Activated CD8-positive, alpha-beta memory T cell treated with anti-CD3 and anti-CD28 coated beads, Interleukin-2, amount 50 U/mL, for 4 hours (primary cell): ENCODE measurements at regions not wholly inside any gene's neighbourhood (a gene's known extent, or its start where the extent isn't known, plus 50 kb on each side); places are given as distances from the start of the nearest gene placed in this dataset.

Experiments
- DNase-seq: peaks from one replicate; pipeline ENCODE4 v3.0.0-alpha.2; 2020

DNA sequence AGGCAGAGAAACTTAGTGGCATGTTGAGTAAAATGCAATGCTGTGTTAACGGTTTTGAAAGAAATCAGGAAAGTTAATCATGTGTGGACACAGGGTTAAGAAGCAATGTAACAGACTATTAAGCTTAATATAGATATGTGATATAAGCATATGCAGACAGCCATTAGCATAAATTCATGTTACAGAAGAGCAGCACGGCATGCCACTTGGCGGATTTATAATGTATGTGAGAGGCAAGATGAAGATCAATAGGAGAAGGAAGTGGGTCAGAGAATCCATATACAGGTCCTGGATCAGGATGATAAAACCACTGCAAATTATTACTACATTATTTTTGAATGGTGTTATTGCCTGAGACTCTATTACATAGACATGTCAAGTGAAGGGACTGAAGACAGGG, 694.3 kb downstream of the MCTP2 start:
- DNase-seq, result no peak

DNA sequence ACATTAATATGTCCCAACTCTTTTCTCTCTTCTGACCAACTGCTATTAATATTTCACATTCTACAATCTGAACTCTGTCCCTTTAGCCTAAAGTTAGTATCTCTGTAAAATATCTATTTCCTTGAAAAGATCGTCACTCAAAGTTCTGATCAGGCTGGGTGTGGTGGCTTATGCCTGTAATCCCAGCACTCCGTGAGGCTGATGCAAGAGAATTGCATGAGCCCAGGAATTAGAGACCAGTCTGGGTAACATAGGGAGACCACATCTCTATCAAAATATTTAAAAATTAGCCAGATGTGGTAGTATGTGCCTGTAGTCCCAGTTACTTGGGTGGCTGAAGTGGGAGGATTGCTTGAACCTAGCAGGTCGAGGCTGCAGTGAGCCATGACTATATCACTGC, 695.6 kb downstream of the MCTP2 start:
- DNase-seq, result no peak

DNA sequence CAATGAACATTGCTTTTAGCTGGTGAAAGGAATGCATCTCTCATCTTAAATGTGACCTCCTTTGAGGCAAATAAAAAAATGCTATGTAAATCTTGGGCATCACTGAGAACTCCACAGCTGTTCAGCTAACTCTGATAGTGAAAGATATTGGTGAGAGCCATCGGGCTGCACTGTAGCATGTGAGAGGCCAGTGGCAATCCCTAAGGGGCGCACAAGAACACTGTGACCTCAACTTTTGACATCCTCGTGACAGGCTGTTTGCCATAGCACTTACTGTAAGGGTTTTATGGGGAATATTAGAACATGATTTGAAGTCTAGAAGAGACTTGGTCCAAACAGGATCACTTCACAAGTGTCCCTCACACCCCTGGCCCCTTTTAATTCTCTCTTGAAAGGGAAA, 697.9 kb downstream of the MCTP2 start:
- DNase-seq, result no peak

DNA sequence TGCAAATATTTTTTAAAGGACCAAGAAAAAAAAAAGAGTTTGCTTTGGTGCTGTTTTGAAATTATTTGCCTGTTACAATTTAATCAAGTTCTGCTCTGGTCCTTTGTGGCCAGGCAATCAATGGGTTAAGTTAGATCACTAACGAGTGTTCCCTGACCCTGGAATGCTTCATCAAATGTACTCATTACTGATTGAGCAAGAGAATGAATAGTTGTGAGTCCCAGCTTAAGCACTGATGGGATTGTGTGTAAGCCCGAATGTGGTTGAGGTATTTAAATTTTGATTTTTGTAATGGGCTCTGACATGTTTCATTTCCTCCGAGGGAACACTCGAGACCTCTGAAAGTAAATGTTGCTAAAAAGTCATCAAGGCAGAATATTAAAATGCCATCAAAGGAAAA, 699.1 kb downstream of the MCTP2 start:
- no peak for DNase-seq

DNA sequence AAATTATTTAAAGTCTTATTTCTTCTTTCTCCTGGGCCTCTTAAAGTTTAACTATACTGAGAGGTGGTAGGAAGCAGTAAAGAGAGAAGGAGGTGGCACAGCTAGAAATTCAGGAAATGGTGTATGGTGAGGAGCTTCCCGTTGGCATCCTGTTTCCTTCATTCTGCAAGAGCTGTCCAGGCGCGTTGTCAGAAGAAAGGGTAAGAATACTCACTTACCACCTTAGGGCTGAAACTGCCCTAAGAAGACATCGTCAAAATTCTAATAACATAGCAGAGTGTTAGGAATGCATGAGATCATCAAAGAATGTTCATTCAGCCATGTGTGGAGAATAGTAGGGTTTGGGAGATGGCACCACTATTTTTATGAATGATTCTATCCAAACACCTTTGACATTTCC, 699.6 kb downstream of the MCTP2 start:
- DNase-seq, result no peak

DNA sequence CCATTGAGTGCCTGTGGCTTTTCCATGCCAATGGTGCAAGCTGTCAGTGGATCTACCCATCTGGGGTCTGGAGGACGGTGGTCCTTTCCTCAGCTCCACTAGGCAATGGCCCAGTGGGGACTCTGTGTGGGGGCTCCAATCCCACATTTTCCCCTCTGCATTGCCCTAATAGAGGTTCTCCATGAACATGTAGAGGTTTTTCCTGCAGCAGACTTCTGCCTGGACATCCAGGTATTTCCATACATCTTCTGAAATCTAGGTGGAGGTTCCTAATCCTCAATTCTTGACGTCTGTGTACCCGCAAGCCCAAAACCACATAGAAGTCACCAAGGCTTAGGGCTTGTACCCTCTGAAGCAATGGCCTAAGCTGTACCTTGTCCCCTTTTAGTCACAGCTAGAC, 703.1 kb downstream of the MCTP2 start:
- no peak for DNase-seq

DNA sequence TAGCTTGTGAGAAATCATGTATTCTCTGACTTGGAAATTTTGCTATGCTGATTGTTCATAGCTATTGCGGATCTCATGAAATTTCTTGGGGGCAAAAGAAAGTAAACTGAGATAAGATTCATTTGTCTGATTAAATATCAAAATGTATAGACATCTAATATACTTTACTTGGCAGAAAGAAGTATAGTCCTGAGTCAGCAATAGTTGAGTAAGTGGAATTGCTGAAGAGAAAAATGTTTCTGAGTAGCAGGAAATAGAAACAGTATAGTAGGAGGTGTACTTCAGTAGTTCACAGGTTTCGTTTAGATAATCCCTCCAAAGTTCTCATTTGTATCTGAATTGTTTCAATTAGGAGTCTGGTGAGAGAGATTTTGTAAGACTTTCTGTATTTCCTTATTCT, 705.9 kb downstream of the MCTP2 start:
- DNase-seq, result no peak

DNA sequence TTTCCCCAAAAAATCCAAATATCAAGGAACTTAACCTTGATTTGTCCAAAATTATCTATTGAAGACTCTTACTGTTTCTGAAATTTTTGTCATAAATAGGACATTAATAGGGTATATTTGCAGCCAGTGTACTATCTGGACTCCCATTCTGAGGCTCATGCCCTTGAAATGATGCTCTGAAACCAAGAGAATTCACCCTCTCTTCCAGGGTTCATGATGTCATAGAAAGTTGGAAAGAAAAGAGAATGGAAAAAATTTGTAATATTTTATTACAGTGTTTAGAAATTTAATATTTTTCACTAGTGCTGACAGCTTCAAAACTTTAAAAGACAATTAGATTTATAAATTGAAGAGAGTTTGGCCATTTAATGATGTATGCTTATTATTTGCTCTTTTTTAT, 712.5 kb downstream of the MCTP2 start:
- DNase-seq, result no peak

DNA sequence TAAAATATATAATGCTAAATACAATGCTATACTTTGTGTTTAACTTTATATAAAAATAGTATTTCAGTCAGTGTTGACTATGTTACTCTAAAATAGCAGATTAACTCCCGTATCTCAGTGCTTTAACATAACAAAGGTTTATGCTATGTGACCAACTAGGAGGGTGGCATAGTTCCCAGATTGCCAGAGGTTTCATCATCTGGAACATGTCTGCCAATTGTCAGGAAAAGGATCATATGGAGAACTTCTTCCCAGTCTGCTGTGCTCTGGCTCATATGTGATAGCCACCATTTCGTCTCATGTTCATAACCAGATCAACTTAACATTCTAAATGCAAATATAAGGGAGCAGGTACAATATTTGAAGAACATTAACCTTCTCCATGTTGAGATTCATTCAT, 720.2 kb downstream of the MCTP2 start:
- no peak for DNase-seq

DNA sequence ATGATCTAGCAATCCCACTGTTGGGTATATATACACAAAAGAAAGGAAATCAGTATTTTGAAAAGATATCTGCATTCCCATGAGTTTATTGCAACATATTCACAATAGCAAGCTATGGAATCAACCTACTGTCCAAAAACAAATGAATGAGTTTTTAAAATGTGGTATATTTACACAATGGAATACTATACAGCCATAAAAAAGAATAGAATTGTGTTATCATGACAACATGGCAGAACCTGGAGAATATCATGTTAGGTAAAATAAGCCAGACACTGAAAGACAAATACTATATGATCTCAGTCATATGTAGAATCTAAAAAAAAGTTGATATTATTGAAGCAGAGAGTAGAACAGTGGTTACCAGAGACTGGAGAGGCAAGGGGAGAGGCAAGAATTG, 732.6 kb downstream of the MCTP2 start:
- DNase-seq, result no peak

DNA sequence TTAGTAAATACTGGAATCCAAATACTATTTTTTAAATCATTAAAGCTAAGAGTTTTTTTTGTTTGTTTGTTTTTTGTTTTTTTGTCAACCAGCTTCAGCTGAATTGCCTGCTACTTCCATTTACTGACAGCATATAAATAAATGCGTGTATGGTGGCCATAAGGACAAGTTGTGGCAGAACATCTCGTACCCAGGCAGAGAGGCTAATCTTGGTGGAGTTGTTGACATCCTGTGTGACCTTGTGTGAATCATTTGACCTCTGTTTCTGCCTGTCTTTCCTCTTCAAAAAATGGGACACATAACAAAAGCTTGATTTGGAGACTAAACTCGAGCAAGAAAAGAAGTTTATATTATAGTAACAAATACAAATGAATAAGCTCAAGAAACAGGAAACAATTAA, 734.2 kb downstream of the MCTP2 start:
- DNase-seq, result no peak

DNA sequence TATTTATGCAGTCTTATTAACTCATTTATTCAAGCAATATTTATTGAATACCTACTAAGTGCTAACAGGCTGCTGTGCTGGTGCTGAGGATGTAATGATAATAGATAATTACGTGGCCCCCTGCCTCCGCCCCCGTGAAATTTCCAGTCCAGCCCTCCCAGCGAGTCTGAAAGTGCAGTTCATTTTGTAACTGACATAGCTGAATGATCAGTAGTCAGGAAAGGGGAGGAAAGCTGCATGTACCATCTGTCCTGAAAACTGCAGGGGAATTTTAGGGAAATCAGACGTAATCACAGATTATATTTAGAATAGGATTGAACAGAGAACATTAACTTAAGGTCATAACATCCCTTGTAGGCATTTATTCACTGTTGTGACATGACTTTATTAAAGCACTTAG, 736.8 kb downstream of the MCTP2 start:
- no peak for DNase-seq

DNA sequence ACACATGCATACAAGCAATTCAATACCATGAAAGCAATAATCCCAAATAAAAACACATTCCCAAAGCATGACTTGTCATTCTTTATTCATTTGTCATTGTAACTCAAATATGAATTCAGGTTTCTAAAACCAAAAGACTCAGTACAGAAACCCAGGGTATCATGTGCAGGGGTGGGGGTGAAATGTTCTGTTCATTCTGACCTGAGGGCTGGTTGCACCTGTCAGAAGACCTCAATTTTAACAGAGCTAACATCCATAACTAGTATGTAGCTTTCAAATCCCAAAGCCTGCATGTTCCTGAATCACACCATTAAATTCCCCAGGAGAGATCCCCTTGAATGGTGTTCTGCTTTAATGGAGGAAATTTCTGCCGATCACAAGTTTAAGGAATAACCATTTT, 738.7 kb downstream of the MCTP2 start:
- DNase-seq, result no peak

DNA sequence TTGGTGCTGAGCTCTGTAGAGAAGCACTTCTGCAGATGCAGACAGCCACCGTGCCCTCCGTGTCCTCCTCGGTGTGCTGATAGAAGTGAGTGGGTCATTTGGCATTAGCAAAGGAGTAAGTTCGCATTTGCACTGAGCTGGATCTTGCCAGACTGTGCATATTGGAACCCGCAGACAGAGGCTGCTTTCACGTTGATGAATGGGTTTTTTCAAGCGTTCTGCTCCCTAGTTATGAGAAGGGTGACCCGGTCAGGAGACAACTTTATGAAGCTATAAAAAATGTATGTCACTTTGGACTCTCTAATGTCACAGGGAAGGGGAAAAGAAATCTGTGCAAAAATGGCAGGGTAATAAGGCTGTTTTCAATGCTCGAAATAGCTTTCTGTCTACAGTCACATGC, 739.4 kb downstream of the MCTP2 start:
- DNase-seq, result no peak

DNA sequence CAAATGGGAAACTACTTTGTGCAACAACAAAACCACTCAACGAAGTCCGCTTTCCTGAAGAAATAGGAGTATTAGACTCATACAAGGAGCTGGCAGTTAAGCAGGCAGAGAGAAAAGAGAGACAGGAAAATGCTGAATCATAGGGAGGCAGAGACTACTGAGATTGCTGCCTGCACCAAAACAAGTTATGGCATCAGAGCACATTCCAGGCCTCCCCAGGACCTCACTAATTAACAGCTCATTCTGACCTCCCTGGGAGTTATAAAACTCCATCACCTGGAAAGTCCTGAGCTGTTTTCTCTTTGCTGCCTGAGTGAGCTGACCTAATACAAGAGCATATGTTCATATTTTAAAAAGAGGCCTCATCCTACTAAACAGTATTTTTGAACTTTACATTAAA, 741.0 kb downstream of the MCTP2 start:
- no peak for DNase-seq

DNA sequence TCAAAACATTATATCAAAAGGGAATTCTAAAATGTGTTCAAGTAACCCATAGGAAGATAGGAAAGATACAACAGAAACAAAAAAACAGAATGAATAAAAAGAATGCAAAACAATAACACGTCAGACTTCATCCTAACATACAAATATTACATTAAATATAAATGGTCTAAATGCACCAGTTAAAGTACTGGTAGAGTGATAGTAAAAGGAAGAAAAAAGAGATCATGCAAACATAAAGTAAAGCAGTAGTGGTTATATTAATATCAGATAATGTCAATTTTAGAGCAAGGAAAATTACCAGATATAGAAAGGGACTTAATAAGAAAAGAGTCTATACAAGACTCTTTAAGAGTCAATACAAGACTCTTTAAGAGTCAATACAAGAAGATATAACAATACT, 755.7 kb downstream of the MCTP2 start:
- DNase-seq, result no peak

DNA sequence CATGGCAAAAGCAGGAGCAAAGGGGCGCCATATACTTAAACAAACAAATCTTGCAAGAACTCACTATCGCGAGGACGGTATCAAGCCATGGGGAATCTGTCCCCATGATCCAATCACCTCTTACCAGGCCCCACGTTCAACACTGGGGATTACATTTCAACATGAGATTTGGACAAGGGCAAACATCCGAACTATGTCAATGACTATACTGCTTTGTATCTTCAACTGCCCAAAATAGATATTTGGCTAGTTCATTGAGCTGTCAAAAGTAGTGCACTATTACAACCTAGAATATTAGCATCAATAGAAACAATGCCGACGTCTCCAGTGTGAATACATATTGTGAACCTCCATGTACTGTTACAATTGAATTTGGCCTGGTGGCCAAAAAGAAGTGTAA, 760.4 kb downstream of the MCTP2 start:
- DNase-seq, result no peak

DNA sequence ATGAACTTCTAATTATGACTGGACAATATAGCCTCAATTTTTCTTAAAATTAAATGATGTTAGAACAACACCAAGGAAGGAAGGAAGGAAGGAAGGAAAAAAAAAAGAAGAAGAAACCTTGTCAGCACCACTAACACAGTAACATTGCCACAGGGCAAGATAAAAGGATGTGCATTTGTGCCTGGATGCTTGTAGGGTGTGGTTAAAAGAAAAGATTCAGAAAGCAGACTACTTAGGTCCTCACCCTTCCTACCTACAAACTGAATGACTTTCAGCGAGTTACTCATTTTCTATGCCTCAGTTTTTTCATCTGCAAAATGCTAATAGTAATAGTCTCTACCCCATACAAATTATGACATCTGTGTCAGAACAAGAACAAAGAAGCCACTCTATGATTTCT, 778.3 kb downstream of the MCTP2 start:
- no peak for DNase-seq

DNA sequence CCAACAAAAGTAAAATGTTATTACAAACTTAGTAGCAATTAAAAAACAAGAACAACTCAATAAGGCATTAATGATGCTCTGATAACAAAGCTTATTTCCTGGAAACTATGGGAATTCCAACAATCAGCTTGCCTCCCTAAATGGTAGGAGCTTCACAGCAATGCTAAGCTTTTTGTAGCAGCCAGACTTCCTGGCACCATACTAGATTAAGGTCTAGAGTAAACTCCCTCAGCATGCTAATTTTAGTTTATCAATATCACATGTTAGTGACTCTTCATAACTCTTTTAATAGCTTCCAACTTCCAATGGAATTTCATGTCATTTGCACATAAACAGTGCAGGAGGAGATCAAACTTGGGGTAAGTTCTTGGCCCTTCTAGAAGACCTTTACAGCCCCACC, 782.0 kb downstream of the MCTP2 start:
- no peak for DNase-seq

DNA sequence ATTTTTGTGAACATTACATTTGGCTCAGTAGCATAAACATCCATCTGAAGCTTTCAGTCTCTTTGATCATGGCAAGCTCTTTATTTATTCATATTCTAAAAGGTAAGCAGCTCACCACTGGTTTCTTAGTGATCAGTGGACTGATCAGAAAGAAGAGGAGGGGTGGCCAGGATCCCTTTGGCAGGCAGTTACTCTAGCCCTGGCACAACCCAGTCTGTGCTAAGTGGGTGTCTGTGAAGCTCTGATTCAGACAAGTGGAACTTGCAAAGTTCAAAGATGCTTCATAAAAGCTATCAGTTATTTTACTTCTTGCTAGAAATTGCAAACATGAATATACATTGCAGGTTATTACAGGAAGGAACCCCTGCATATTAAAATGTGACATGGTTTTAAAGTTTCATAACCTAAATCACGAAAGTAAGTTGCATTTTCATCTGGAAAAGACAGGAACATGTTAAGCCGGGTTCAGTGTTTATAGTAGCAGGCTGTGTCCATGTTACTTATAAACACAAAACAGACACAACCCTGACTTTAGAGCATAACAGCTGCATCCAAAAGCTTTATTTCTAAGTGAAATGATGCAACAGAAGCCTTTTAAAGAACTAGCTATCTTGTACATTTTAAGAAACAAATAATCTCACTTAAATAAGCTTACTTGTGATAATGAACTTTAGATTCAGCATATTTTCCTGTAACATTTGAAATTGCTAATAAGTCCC, 785.3 kb downstream of the MCTP2 start:
- DNase-seq, result no peak

DNA sequence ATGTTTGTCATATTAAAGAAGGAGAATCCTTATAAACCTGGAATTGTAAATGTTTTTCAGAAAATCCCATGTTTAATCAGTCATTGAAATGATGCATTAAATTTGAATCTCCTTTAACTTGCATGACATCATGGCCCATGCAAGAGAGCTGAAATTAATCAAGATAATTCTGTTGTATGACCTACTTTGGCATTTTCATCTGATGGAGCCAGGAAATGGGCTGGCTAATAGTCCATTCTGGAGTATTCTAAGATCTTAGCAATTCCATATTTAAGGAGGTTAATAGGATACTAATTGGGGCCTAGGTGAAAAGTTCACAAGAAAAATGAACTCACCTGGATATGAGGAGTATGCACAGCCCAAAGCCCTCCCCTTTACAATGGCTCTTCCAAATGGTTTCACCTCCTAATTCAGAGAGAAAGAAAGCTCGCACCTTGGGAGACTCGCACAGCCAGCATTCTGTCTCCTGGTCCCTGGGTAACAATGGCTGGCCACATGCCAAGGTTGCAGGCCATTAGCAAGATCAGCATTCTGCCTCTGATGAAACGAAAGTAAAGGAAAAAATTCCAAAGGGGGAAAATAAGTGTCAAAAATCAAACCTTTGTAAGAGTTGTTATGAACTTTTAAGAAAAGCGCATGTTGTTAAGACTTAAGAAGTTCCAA, 786.4 kb downstream of the MCTP2 start:
- DNase-seq, result no peak

DNA sequence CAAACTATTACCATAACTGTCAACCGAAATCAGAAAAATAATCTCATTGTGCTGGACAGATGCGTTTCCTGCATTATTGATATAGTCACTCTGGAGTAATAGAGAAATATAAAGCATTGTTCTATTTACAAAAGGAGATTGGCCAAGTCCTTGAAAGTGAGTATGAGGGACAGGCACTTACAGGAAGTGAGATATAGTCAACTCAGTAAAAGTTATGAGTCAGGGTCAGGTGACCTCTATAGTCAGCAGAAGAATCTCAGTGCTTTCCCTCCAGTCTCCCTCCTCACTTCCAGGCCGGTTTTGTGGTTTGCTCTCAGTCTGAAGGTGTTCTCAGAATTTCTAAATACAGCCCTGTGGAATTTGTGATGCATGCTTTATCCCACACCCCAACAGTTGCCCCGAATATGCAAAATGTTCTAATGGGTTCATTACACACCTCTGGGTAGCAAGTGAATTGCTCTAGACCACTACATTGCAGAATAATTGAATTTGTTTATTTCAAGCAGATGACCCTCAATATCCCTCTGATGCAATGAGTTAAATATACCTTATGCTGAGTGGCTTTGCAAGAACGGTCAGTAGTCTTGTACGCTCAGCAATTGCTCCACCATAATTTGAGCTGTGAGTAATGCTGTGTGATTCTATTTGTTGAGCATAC, 787.7 kb downstream of the MCTP2 start:
- DNase-seq, result no peak

DNA sequence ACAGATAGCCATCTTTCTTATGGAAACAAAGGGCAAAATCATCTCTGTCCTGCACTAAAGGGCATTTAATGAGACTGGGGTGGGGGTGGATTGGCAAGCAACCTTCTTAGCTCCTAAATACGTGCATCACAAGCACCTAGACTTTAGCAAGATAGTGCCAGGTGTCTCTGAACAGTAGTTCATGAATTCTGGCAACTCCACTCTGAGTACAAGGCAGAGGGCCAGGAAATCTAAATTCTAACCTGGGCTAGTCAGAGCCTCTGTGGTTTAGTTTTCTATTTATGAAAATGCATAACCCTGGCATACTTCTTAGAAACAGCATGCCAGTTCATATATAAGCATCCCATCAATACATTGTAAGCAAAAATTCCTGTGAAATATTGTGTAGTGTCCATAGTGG, 788.5 kb downstream of the MCTP2 start:
- DNase-seq, result no peak

DNA sequence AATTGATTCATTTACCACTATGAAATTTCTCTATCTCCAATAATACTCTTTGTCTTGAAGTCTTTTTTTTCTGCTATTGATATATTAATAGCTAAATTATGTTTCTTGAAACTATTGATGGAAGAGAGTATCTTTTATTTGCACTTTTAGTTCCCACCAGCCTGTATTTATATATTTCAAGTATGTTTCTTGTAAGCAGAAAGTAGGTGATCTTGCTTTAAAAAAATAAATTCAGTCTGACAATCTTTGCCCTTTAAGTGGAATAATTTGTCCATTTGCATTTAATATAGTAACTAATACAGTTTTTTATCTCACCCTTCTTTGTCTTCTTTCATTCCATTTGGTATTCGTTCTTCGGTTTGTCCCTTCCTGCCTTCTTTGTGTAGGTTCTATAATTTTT, 790.5 kb downstream of the MCTP2 start:
- DNase-seq, result no peak

DNA sequence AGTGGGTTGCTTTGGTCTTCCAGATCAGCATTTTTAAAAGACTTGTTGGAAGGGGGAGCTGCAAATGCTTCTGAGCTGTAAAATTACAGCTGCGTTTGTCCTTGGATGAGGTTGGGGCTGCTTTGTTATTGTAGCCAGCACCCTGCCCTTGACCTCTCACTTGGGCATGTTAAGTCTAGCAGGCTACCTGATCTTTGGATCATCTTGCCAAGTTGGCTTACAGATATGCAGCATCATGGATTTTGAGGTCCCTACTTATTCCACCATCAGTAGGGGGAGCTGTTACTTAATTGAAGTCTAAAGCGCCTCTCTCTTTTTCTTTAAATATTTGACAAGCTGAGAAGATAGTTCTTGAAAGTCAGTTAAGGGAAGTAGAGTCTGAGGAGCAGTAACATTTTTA, 793.0 kb downstream of the MCTP2 start:
- no peak for DNase-seq
